Immature natural killer cell (primary cell): ENCODE measurements at regions not wholly inside any gene's neighbourhood (a gene's known extent, or its start where the extent isn't known, plus 50 kb on each side); places are given as distances from the start of the nearest gene placed in this dataset.
"Not testable (repeated sequence)": the region's sequence is repeated elsewhere in the genome, so short reads cannot be mapped to it uniquely, and the experiment has no call there.

Source experiments
- DNase-seq, 3 donors: peaks; one replicate each; pipeline ENCODE4 v3.0.0; 2022; ENCODE audit warnings: mixed read lengths in 1 of 3
- H3K27ac Mint-ChIP-seq, 6 donors: one replicate each; pipeline ENCODE4 v1.8.0; 2020; ENCODE audit warnings: mixed read lengths in 6 of 6, mild to moderate bottlenecking in 5 of 6, inconsistent platforms in 4 of 6, moderate library complexity in 3 of 6
- H3K27me3 Mint-ChIP-seq, 3 donors: one replicate each; pipeline ENCODE4 v1.8.0; 2020 to 2021; ENCODE audit warnings: low read depth in 3 of 3, mild to moderate bottlenecking in 3 of 3, mixed read lengths in 3 of 3, moderate library complexity in 3 of 3, inconsistent platforms in 1 of 3
- H3K36me3 Mint-ChIP-seq, 3 donors: one replicate each; pipeline ENCODE4 v1.8.0; 2020; ENCODE audit warnings: mixed read lengths in 3 of 3, inconsistent platforms in 2 of 3, mild to moderate bottlenecking in 2 of 3
- H3K4me1 Mint-ChIP-seq, 2 donors: one replicate each; pipeline ENCODE4 v1.8.0; 2020; ENCODE audit warnings: inconsistent platforms in 2 of 2, mild to moderate bottlenecking in 2 of 2, mixed read lengths in 2 of 2, moderate library complexity in 1 of 2
- H3K4me3 Mint-ChIP-seq, 5 donors: one replicate each; pipeline ENCODE4 v1.8.0; 2020; ENCODE audit warnings: mild to moderate bottlenecking in 5 of 5, mixed read lengths in 5 of 5, inconsistent platforms in 3 of 5, moderate library complexity in 3 of 5
- H3K9me3 Mint-ChIP-seq, 6 donors: one replicate each; pipeline ENCODE4 v1.8.0; 2020; ENCODE audit warnings: mild to moderate bottlenecking in 6 of 6, mixed read lengths in 6 of 6, inconsistent platforms in 4 of 6, moderate library complexity in 3 of 6

DNA sequence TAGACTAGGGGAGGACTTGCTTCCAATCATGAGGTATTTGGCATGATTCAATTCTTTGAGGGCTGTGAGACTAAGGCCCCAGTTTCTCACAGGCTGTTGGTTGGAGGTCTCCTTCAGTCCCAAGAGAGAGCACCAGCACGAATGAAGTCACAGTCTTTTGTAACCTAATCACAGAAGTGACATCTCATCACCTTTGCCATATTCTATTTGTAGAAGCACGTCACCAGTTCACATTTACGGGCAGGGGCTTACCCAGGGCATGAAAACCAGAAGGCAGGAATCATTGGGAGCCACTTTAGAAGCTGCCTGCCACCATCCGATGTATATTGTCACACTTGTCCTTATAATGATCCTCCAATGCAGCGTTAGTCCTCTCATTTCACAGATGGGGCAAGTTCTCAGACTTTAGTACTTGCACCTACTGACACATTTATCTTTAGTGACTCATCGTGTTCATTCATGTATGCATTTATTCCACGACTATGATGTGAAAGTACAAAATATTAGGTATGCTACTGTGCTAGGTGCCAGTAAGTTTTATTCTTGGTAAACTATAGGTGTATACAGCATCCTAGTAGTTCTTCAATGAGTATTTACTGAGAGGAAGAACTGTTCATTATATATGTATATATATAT, 163.8 kb upstream of the PGRMC2 start:
- peaks cover 0 to 2% (median 0%) of the 10 kb centered on the region in 6 donors for H3K9me3 Mint-ChIP-seq
- no peak overlapping the region for H3K27ac Mint-ChIP-seq
- H3K27me3 Mint-ChIP-seq = peaks cover 0 to 5% (median 2%) of the 10 kb centered on the region in 3 donors
- H3K36me3 Mint-ChIP-seq = no peaks in the 10 kb centered on the region
- no peak overlapping the region for H3K4me3 Mint-ChIP-seq
- peaks cover 0 to 4% of the 10 kb centered on the region in 2 donors for H3K4me1 Mint-ChIP-seq
- no peak for DNase-seq

- Mint-ChIP-seq H3K9me3 (peaks cover 0 to 5% (median 2%) of the 10 kb centered on the region in 6 donors), H3K36me3 (peaks cover 0 to 2% (median 0%) of the 10 kb centered on the region in 3 donors), H3K4me3 (no peak overlapping the region), H3K4me1 (peaks cover 0 to 4% of the 10 kb centered on the region in 2 donors), H3K27me3 (peaks cover 0 to 5% (median 2%) of the 10 kb centered on the region in 3 donors), H3K27ac (no peak overlapping the region)
- no peak for DNase-seq
Observed at GRCh38 chr4:128450326-128451120, 162.9 kb upstream of the PGRMC2 start.

DNA sequence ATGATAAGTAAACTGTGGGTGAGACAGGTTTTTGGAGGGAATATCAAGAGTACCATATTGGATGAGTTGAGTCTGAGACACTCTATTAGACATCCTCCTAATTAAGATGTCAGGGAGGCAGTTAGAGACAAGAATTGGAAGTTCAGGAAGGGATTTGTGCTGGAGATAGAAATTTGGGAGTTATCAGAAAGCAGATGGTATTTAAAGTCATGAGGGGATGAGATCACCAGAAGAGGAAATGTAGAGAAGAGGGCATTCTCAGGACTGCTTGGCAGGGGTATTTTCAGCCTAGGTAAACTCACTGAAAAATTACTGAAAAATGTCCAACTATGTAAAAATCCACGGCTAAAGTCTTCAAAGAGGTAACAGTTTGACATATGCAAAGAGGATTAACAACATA, 161.6 kb upstream of the PGRMC2 start:
- Mint-ChIP-seq H3K4me3 (no peak overlapping the region), H3K9me3 (peaks cover 2 to 17% (median 8%) of the 10 kb centered on the region in 6 donors), H3K27me3 (peaks cover 0 to 5% (median 0%) of the 10 kb centered on the region in 3 donors), H3K4me1 (peaks cover 0 to 3% of the 10 kb centered on the region in 2 donors), H3K36me3 (peaks cover 0 to 4% (median 3%) of the 10 kb centered on the region in 3 donors), H3K27ac (no peak overlapping the region)
- DNase-seq = no peak

GRCh38 chr4:128444544-128445302, 157.1 kb upstream of the PGRMC2 start:
- peaks cover 7 to 31% (median 14%) of the 10 kb centered on the region in 6 donors for H3K9me3 Mint-ChIP-seq

GRCh38 chr4:128440923-128441322, 153.3 kb upstream of the PGRMC2 start:
- Mint-ChIP-seq H3K27ac (no peak overlapping the region), H3K4me3 (no peak overlapping the region), H3K9me3 (peaks cover 11 to 37% (median 15%) of the 10 kb centered on the region in 6 donors), H3K4me1 (no peaks in the 10 kb centered on the region), H3K36me3 (peaks cover 0 to 8% (median 3%) of the 10 kb centered on the region in 3 donors), H3K27me3 (peaks cover 0 to 9% (median 7%) of the 10 kb centered on the region in 3 donors)
- no peak for DNase-seq

More at GRCh38 chr4:128444544-128445302, 157.1 kb upstream of the PGRMC2 start:
- Mint-ChIP-seq H3K4me1 (no peaks in the 10 kb centered on the region), H3K27ac (no peak overlapping the region), H3K36me3 (peaks cover 0 to 8% (median 3%) of the 10 kb centered on the region in 3 donors), H3K4me3 (no peak overlapping the region), H3K27me3 (peaks cover 0 to 4% (median 2%) of the 10 kb centered on the region in 3 donors)
- DNase-seq = no peak

- H3K4me3 Mint-ChIP-seq, DNase-seq, H3K36me3 Mint-ChIP-seq, H3K27ac Mint-ChIP-seq, H3K4me1 Mint-ChIP-seq: not testable (repeated sequence)
- Mint-ChIP-seq H3K27me3 (peaks cover 1 to 12% (median 8%) of the 10 kb centered on the region in 3 donors), H3K9me3 (peaks cover 4 to 16% (median 8%) of the 10 kb centered on the region in 6 donors)
Observed at GRCh38 chr4:128437023-128437422, 149.4 kb upstream of the PGRMC2 start.

DNA sequence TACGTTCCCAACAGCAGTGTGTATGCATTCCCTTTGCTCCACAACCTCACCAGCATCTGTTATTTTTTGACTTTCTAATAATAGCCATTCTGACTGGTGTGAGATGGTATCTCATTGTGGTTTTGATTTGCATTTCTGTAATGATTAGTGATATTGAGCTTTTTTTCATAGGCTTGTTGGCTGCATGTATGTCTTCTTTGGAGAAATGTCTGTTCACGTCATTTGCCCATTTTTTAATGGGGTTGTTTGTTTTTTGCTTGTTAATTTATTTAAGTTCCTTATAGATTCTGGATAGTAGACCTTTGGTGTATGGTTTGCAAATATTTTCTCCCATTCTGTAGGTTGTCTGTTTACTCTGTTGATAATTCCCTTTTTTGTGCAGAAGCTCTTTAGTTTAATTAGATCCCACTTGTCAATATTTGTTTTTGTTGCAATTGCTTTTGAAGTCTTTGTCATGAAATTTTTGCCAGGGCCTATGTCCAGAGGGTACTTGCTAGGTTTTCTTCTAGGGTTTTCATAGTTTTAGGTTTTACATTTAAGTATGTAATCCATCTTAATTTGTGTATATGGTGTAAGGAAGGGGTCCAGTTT, 141.5 kb upstream of the PGRMC2 start:
- H3K4me1 Mint-ChIP-seq, DNase-seq: not testable (repeated sequence)

DNA sequence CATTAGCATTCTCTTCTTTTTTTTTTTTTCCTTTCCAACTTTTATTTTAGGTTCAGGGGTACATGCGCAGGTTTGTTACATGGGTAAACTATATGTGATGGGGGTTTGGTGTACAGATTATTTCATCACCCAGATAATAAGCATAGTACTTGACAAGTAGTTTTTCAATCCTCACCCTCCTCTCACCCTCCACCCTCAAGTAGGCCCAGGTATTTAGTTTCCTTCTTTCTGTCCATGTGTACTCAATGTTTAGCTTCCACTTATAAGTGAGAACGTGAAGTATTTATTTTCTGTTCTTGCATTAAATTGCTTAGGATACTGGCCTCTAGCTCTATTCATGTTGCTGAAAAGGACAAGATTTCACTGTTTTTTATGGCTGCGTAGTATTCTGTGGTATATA, 140.8 kb upstream of the PGRMC2 start:
- H3K27ac Mint-ChIP-seq = no peak overlapping the region
- H3K27me3 Mint-ChIP-seq = peaks cover 0 to 4% (median 2%) of the 10 kb centered on the region in 3 donors
- H3K36me3 Mint-ChIP-seq = no peaks in the 10 kb centered on the region
- H3K9me3 Mint-ChIP-seq = peaks cover 0 to 5% (median 0%) of the 10 kb centered on the region in 6 donors
- no peaks in the 10 kb centered on the region for H3K4me1 Mint-ChIP-seq
- DNase-seq = no peak
- no peak overlapping the region for H3K4me3 Mint-ChIP-seq

More for the DNA sequence above, 141.5 kb upstream of the PGRMC2 start:
- H3K4me3 Mint-ChIP-seq, H3K27ac Mint-ChIP-seq, H3K36me3 Mint-ChIP-seq, H3K27me3 Mint-ChIP-seq, H3K9me3 Mint-ChIP-seq: not testable (repeated sequence)

DNA sequence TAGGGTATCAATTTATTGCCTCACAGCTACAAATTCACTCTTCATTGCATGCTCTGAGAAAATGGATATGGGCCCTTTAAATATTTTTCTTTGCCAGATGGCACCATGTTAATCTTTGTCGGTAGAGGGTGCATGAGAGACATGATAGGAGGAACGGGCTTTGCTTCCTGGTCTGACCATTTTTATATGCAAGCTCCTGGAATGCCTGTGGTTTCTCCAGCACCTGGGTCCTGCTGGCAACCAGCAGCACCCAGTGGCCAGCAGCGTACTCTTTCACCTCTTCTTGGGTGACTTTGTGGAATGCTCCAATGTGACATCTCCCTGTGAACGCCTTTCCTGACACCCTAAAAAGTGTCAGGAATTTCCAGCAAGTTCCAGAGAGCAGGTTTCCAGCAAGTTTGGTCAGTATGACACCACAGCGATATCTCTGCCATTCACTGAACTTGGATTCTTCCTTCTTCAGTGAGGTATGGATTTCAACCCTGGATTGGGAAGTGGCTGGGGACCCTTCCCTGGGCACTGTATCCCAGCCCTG, 140.3 kb upstream of the PGRMC2 start:
- no peak for DNase-seq
- Mint-ChIP-seq H3K9me3 (peaks cover 0 to 5% (median 0%) of the 10 kb centered on the region in 6 donors), H3K27me3 (peaks cover 0 to 4% (median 2%) of the 10 kb centered on the region in 3 donors), H3K27ac (no peak overlapping the region), H3K4me3 (no peak overlapping the region), H3K4me1 (no peaks in the 10 kb centered on the region), H3K36me3 (no peaks in the 10 kb centered on the region)

DNA sequence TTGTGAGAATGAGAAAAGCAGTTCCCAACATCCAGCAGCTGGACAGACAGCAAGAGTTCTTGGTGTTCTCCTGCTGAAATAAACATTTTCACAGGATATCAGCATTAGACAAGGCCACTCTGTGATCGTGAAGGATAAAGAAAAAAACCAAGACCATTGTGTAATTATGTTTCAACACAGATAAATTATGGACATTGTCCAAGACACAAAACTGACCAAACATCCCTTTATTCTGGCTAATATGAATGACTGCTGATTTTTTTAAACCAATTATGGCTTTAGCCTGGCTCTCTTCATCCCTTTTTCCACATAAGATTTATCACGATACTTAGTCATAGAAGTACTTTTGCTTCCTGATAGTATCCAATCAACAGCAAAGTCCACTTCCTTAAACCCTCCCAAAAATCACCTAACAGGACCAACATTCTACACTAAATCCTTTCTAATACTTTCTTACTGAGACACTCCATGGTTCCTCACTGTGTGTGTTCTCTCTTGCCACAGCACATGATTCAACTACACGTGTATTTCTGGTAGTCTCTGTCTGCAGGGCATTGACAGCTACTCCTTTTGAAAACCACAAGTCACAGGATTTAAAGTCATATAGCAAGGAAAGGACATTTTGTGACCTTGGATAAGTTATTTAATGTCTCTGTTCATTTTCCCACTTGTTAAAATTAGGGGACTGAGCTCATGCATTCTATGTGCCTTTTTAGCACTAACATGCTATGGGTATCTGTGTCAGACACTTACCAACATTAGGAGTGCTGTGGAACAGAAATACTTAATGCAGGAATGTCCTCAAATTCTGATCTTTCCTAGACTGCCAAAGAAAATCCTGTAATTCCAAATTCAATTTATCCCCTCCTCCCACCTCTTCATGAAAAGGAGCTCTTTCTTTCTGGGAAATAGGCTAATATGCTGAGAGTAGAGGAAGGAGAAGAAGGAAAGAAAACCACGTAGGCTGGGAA, 137.2 kb upstream of the PGRMC2 start:
- H3K4me3 Mint-ChIP-seq = no peak overlapping the region
- H3K4me1 Mint-ChIP-seq = no peaks in the 10 kb centered on the region
- peaks cover 0 to 2% (median 0%) of the 10 kb centered on the region in 6 donors for H3K9me3 Mint-ChIP-seq
- no peak overlapping the region for H3K27ac Mint-ChIP-seq
- no peaks in the 10 kb centered on the region for H3K36me3 Mint-ChIP-seq
- peaks cover 0 to 2% (median 2%) of the 10 kb centered on the region in 3 donors for H3K27me3 Mint-ChIP-seq
- no peak for DNase-seq

DNA sequence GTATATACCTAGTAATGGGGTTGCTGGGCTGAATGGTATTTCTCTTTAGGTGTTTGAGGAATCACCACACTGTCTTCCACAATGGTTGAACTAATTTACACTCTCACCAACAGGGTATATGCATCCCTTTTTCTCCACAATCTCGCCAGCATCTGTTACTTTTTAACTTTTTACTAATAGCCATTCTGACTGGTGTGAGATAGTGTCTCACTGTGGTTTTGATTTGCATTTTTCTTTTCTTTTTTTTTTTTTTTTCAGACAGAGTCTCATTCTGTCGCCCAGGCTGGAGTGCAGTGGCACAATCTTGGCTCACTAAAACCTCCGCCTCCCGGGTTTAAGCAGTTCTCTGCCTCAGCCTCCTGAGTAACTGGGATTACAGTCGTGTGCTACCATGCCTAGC, 134.7 kb upstream of the PGRMC2 start:
- not testable (repeated sequence) for DNase-seq, H3K4me3 Mint-ChIP-seq, H3K27me3 Mint-ChIP-seq, H3K36me3 Mint-ChIP-seq, H3K9me3 Mint-ChIP-seq, H3K27ac Mint-ChIP-seq, H3K4me1 Mint-ChIP-seq

- H3K27ac Mint-ChIP-seq = no peak overlapping the region
- H3K4me3 Mint-ChIP-seq = no peak overlapping the region
- DNase-seq = no peak
- no peaks in the 10 kb centered on the region for H3K36me3 Mint-ChIP-seq
- no peaks in the 10 kb centered on the region for H3K4me1 Mint-ChIP-seq
- peaks cover 0 to 2% (median 0%) of the 10 kb centered on the region in 6 donors for H3K9me3 Mint-ChIP-seq
- H3K27me3 Mint-ChIP-seq = peaks cover 4 to 5% (median 4%) of the 10 kb centered on the region in 3 donors
Observed at GRCh38 chr4:128416921-128417320, 129.3 kb upstream of the PGRMC2 start.
